ENCODE measurements at regions not wholly inside any gene's neighbourhood (a gene's known extent, or its start where the extent isn't known, plus 50 kb on each side); places are given as distances from the start of the nearest gene placed in this dataset.
A peak's percentile ranks its signal among the peaks of the same experiment; 100 is the strongest.

- Histone ChIP-seq H3K4ac (ENCODE audit: low read depth, low read length) (no peak overlapping the region), H3K23ac (ENCODE audit: low read length) (no peak overlapping the region), H3K27ac (ENCODE audit: low read depth, low read length) (no peak overlapping the region), H3K18ac (ENCODE audit: low read length) (no peak overlapping the region), H2AK5ac (ENCODE audit: low read length) (no peak overlapping the region), H3K9ac (ENCODE audit: low read length) (no peak overlapping the region), H3K27me3 (ENCODE audit: insufficient read depth, low read length, poor library complexity) (no peaks in the 10 kb centered on the region), H3K4me2 (ENCODE audit: low read length) (no peak overlapping the region), H2BK5ac (ENCODE audit: low read length) (no peak overlapping the region), H3K79me1 (ENCODE audit: low read length) (no peaks in the 10 kb centered on the region), H3K4me3 (ENCODE audit: low read length) (no peak overlapping the region), H3K79me2 (ENCODE audit: control insufficient read depth, insufficient read depth, low read length) (no peaks in the 10 kb centered on the region), H3K36me3 (ENCODE audit: control insufficient read depth, insufficient read depth, low read length) (no peaks in the 10 kb centered on the region), H2BK15ac (replicated peaks; ENCODE audit: low read depth) (no peak overlapping the region), H3K56ac (ENCODE audit: low read length) (no peak overlapping the region), H4K8ac (ENCODE audit: low read depth, low read length) (no peak overlapping the region), H2BK120ac (ENCODE audit: low read depth, low read length) (no peak overlapping the region), H4K5ac (ENCODE audit: low read length) (no peak overlapping the region), H3K4me1 (ENCODE audit: control insufficient read depth, low read depth, low read length) (no peaks in the 10 kb centered on the region)
- no peak for DNase-seq
Measured at GRCh38 chrX:38975368-38975942, 174.2 kb downstream of the MID1IP1 start.

- H3K18ac ChIP-seq (ENCODE audit: low read length) = no peak overlapping the region
- no peak for DNase-seq
- no peak overlapping the region for H3K4me3 ChIP-seq (ENCODE audit: low read length)
- H3K36me3 ChIP-seq (ENCODE audit: control insufficient read depth, insufficient read depth, low read length) = no peaks in the 10 kb centered on the region
- H2BK120ac ChIP-seq (ENCODE audit: low read depth, low read length) = no peak overlapping the region
- no peak overlapping the region for H3K9ac ChIP-seq (ENCODE audit: low read length)
- no peak overlapping the region for H4K5ac ChIP-seq (ENCODE audit: low read length)
- H4K8ac ChIP-seq (ENCODE audit: low read depth, low read length) = no peak overlapping the region
- no peak overlapping the region for H2BK5ac ChIP-seq (ENCODE audit: low read length)
- no CpG with 5 or more reads among the region's 3 CpGs for WGBS (ENCODE audit: extremely low coverage, insufficient coverage, low lambda C conversion rate)
- no peak overlapping the region for H3K56ac ChIP-seq (ENCODE audit: low read length)
- H2BK15ac ChIP-seq (replicated peaks; ENCODE audit: low read depth) = no peak overlapping the region
- no peaks in the 10 kb centered on the region for H3K79me1 ChIP-seq (ENCODE audit: low read length)
- no peak overlapping the region for H2AK5ac ChIP-seq (ENCODE audit: low read length)
- H3K23ac ChIP-seq (ENCODE audit: low read length) = no peak overlapping the region
- H3K27ac ChIP-seq (ENCODE audit: low read depth, low read length) = no peak overlapping the region
- H3K79me2 ChIP-seq (ENCODE audit: control insufficient read depth, insufficient read depth, low read length) = no peaks in the 10 kb centered on the region
- no peak overlapping the region for H3K4me2 ChIP-seq (ENCODE audit: low read length)
- H3K27me3 ChIP-seq (ENCODE audit: insufficient read depth, low read length, poor library complexity) = no peaks in the 10 kb centered on the region
- no peaks in the 10 kb centered on the region for H3K4me1 ChIP-seq (ENCODE audit: control insufficient read depth, low read depth, low read length)
- H3K4ac ChIP-seq (ENCODE audit: low read depth, low read length) = no peak overlapping the region
Measured at GRCh38 chrX:38982370-38982769, 181.1 kb downstream of the MID1IP1 start.

- H3K4me2 ChIP-seq (ENCODE audit: low read length) = no peak overlapping the region
- H3K56ac ChIP-seq (ENCODE audit: low read length) = peak overlapping the region; percentile 25
- DNase-seq = no peak
- no peak overlapping the region for H3K23ac ChIP-seq (ENCODE audit: low read length)
- no CpG with 5 or more reads among the region's 3 CpGs for WGBS (ENCODE audit: extremely low coverage, insufficient coverage, low lambda C conversion rate)
- no peaks in the 10 kb centered on the region for H3K79me2 ChIP-seq (ENCODE audit: control insufficient read depth, insufficient read depth, low read length)
- H4K5ac ChIP-seq (ENCODE audit: low read length) = no peak overlapping the region
- no peak overlapping the region for H2BK15ac ChIP-seq (replicated peaks; ENCODE audit: low read depth)
- no peak overlapping the region for H3K27ac ChIP-seq (ENCODE audit: low read depth, low read length)
- no peaks in the 10 kb centered on the region for H3K36me3 ChIP-seq (ENCODE audit: control insufficient read depth, insufficient read depth, low read length)
- no peaks in the 10 kb centered on the region for H3K27me3 ChIP-seq (ENCODE audit: insufficient read depth, low read length, poor library complexity)
- H3K9ac ChIP-seq (ENCODE audit: low read length) = no peak overlapping the region
- no peak overlapping the region for H2AK5ac ChIP-seq (ENCODE audit: low read length)
- H3K18ac ChIP-seq (ENCODE audit: low read length) = no peak overlapping the region
- H3K4me3 ChIP-seq (ENCODE audit: low read length) = no peak overlapping the region
- no peak overlapping the region for H3K4ac ChIP-seq (ENCODE audit: low read depth, low read length)
- no peak overlapping the region for H2BK120ac ChIP-seq (ENCODE audit: low read depth, low read length)
- H4K8ac ChIP-seq (ENCODE audit: low read depth, low read length) = no peak overlapping the region
- H3K4me1 ChIP-seq (ENCODE audit: control insufficient read depth, low read depth, low read length) = no peaks in the 10 kb centered on the region
- no peaks in the 10 kb centered on the region for H3K79me1 ChIP-seq (ENCODE audit: low read length)
- H2BK5ac ChIP-seq (ENCODE audit: low read length) = no peak overlapping the region
Measured at GRCh38 chrX:38982843-38983242, 181.6 kb downstream of the MID1IP1 start.

- DNase-seq = peak; percentile 37
- peak overlapping the region; percentile 56 for H3K18ac ChIP-seq (ENCODE audit: low read length)
Measured at GRCh38 chrX:38985375-38985774, 184.1 kb downstream of the MID1IP1 start.

GRCh38 chrX:38985945-38986344 lies 184.7 kb downstream of the MID1IP1 start:
- no peak overlapping the region for H2BK15ac ChIP-seq (replicated peaks; ENCODE audit: low read depth)
- H3K9ac ChIP-seq (ENCODE audit: low read length) = no peak overlapping the region
- no peak overlapping the region for H3K4me3 ChIP-seq (ENCODE audit: low read length)
- no peaks in the 10 kb centered on the region for H3K27me3 ChIP-seq (ENCODE audit: insufficient read depth, low read length, poor library complexity)
- no peak overlapping the region for H3K56ac ChIP-seq (ENCODE audit: low read length)
- H3K4me2 ChIP-seq (ENCODE audit: low read length) = no peak overlapping the region
- H4K5ac ChIP-seq (ENCODE audit: low read length) = no peak overlapping the region
- no peaks in the 10 kb centered on the region for H3K79me1 ChIP-seq (ENCODE audit: low read length)
- H4K8ac ChIP-seq (ENCODE audit: low read depth, low read length) = no peak overlapping the region
- DNase-seq = no peak
- no peak overlapping the region for H2BK120ac ChIP-seq (ENCODE audit: low read depth, low read length)
- no CpG with 5 or more reads among the region's 2 CpGs for WGBS (ENCODE audit: extremely low coverage, insufficient coverage, low lambda C conversion rate)
- no peak overlapping the region for H2AK5ac ChIP-seq (ENCODE audit: low read length)
- H3K18ac ChIP-seq (ENCODE audit: low read length) = no peak overlapping the region
- no peaks in the 10 kb centered on the region for H3K4me1 ChIP-seq (ENCODE audit: control insufficient read depth, low read depth, low read length)
- no peaks in the 10 kb centered on the region for H3K36me3 ChIP-seq (ENCODE audit: control insufficient read depth, insufficient read depth, low read length)
- no peak overlapping the region for H2BK5ac ChIP-seq (ENCODE audit: low read length)
- no peak overlapping the region for H3K27ac ChIP-seq (ENCODE audit: low read depth, low read length)
- H3K4ac ChIP-seq (ENCODE audit: low read depth, low read length) = no peak overlapping the region
- H3K79me2 ChIP-seq (ENCODE audit: control insufficient read depth, insufficient read depth, low read length) = no peaks in the 10 kb centered on the region
- H3K23ac ChIP-seq (ENCODE audit: low read length) = no peak overlapping the region

More at GRCh38 chrX:38985375-38985774, 184.1 kb downstream of the MID1IP1 start:
- Histone ChIP-seq H2AK5ac (ENCODE audit: low read length) (no peak overlapping the region), H3K23ac (ENCODE audit: low read length) (no peak overlapping the region), H3K4me3 (ENCODE audit: low read length) (no peak overlapping the region), H4K8ac (ENCODE audit: low read depth, low read length) (no peak overlapping the region), H2BK120ac (ENCODE audit: low read depth, low read length) (no peak overlapping the region), H3K4ac (ENCODE audit: low read depth, low read length) (no peak overlapping the region), H3K27ac (ENCODE audit: low read depth, low read length) (no peak overlapping the region), H2BK15ac (replicated peaks; ENCODE audit: low read depth) (no peak overlapping the region), H4K5ac (ENCODE audit: low read length) (no peak overlapping the region), H3K4me2 (ENCODE audit: low read length) (no peak overlapping the region), H3K79me2 (ENCODE audit: control insufficient read depth, insufficient read depth, low read length) (no peaks in the 10 kb centered on the region), H3K79me1 (ENCODE audit: low read length) (no peaks in the 10 kb centered on the region), H3K36me3 (ENCODE audit: control insufficient read depth, insufficient read depth, low read length) (no peaks in the 10 kb centered on the region), H2BK5ac (ENCODE audit: low read length) (no peak overlapping the region), H3K9ac (ENCODE audit: low read length) (no peak overlapping the region), H3K4me1 (ENCODE audit: control insufficient read depth, low read depth, low read length) (no peaks in the 10 kb centered on the region), H3K56ac (ENCODE audit: low read length) (no peak overlapping the region), H3K27me3 (ENCODE audit: insufficient read depth, low read length, poor library complexity) (no peaks in the 10 kb centered on the region)
- WGBS (ENCODE audit: extremely low coverage, insufficient coverage, low lambda C conversion rate) = no CpG with 5 or more reads among the region's 3 CpGs

- Histone ChIP-seq H3K4me1 (ENCODE audit: control insufficient read depth, low read depth, low read length) (no peaks in the 10 kb centered on the region), H3K56ac (ENCODE audit: low read length) (no peak overlapping the region), H3K4ac (ENCODE audit: low read depth, low read length) (no peak overlapping the region), H4K5ac (ENCODE audit: low read length) (no peak overlapping the region), H3K79me2 (ENCODE audit: control insufficient read depth, insufficient read depth, low read length) (no peaks in the 10 kb centered on the region), H3K9ac (ENCODE audit: low read length) (no peak overlapping the region), H3K4me2 (ENCODE audit: low read length) (no peak overlapping the region), H2BK15ac (replicated peaks; ENCODE audit: low read depth) (no peak overlapping the region), H3K4me3 (ENCODE audit: low read length) (no peak overlapping the region), H3K79me1 (ENCODE audit: low read length) (no peaks in the 10 kb centered on the region), H3K18ac (ENCODE audit: low read length) (no peak overlapping the region), H3K36me3 (ENCODE audit: control insufficient read depth, insufficient read depth, low read length) (no peaks in the 10 kb centered on the region), H3K23ac (ENCODE audit: low read length) (no peak overlapping the region), H2BK120ac (ENCODE audit: low read depth, low read length) (no peak overlapping the region), H3K27ac (ENCODE audit: low read depth, low read length) (no peak overlapping the region), H3K27me3 (ENCODE audit: insufficient read depth, low read length, poor library complexity) (no peaks in the 10 kb centered on the region), H2AK5ac (ENCODE audit: low read length) (no peak overlapping the region), H4K8ac (ENCODE audit: low read depth, low read length) (no peak overlapping the region), H2BK5ac (ENCODE audit: low read length) (no peak overlapping the region)
- peak; percentile 44 for DNase-seq
- WGBS (ENCODE audit: extremely low coverage, insufficient coverage, low lambda C conversion rate) = no CpG with 5 or more reads among the region's 3 CpGs
Measured at GRCh38 chrX:38986586-38986985, 185.3 kb downstream of the MID1IP1 start.
